NT2/D1 (cell line): ENCODE measurements at regions not wholly inside any gene's neighbourhood (a gene's known extent, or its start where the extent isn't known, plus 50 kb on each side); places are given as distances from the start of the nearest gene placed in this dataset.

Experiments used
- SUZ12 ChIP-seq: IDR thresholded peaks from 2 replicates; pipeline ENCODE4 v1.6.1; 2011; ENCODE audit not compliant: insufficient read length, insufficient read depth; ENCODE audit errors: extremely low read depth
- YY1 ChIP-seq: IDR thresholded peaks from 2 replicates; pipeline ENCODE4 v1.6.1; 2011; ENCODE audit not compliant: insufficient read length, insufficient read depth
- ZNF274 ChIP-seq: IDR thresholded peaks from 2 replicates; pipeline ENCODE4 v1.6.1; 2011; ENCODE audit warnings: mild to moderate bottlenecking, low read depth, low read length

GRCh38 chr17:31724619-31725018 is 134.4 kb downstream of the COPRS start:
- TF ChIP-seq ZNF274 = no peak
- TF ChIP-seq YY1 = no peak
- no peak for TF ChIP-seq SUZ12
